HG02870 (cell line): ENCODE measurements at regions not wholly inside any gene's neighbourhood (a gene's known extent, or its start where the extent isn't known, plus 50 kb on each side); places are given as distances from the start of the nearest gene placed in this dataset.
"Not testable (repeated sequence)": the region's sequence is repeated elsewhere in the genome, so short reads cannot be mapped to it uniquely, and the experiment has no call there.

Source experiments
- ATAC-seq: cut with Tn5 transposase; IDR thresholded peaks from one replicate; pipeline ENCODE4 v1.9.1; 2021; ENCODE audit warnings: mild to moderate bottlenecking, moderate library complexity; ENCODE audit not compliant: unreplicated experiment

GRCh38 chr21:28066076-28066475, 926.6 kb downstream of the LTN1 start:
- ATAC-seq = no peak

- ATAC-seq = no peak
Observed at GRCh38 chr21:28063241-28064216, 929.1 kb downstream of the LTN1 start.

GRCh38 chr21:28052956-28053355, 939.7 kb downstream of the LTN1 start:
- not testable (repeated sequence) for ATAC-seq

DNA sequence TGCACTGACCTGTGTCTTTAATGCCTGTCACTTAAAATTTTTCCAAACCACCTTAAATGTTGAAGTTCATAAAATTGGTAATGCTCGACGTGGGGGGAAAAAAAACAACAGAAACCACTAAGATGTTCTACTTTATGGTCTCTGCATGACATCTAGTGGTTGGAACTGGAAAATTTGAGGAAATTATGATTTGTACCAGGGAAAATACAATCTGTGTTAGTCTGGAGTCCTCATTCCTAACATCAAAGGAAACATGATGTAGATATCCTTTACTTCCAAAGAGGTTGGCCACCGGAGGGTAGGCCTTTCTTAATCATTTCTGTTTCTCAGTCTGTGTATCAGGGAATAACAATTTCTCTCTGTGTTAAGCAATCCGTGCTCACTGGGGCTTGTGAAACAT, 941.0 kb downstream of the LTN1 start:
- not testable (repeated sequence) for ATAC-seq

DNA sequence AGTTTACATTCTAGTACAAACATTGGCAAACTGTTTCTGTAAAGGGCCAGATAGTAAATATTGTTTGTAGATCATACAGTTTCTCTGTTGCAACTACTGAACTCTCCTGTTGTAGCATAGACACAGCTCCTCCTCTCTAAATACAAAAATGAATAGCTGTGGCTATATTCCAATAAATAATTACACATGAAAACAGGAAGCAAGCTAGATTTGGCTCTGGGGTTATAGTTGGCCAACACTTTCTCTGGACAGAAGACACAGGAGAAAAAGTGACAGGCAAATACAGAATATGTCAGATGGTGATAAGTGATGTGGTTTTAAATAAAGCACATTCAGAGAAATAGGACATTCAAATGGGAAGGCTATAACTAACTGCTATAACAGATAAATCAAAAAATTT, 957.0 kb downstream of the LTN1 start:
- not testable (repeated sequence) for ATAC-seq

GRCh38 chr21:28034916-28035315, 957.8 kb downstream of the LTN1 start:
- not testable (repeated sequence) for ATAC-seq

DNA sequence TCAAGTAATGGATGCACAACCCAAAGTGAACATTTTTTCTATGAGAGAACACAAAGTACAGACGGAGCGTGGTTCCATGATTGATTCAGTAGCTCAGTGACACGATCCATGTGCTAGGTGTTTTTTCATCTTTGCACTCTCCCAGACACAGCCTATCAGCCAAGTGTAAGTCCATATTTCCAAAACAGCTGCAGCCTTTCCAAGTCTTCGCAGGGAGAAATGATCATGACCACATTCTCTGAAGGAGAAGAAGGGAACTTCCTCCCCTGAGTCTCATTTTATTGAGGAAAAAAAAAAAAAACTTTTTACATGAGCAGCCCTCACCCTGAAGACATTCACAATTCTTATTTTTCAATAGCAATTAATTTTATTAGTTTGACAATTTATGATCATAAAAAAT, 958.3 kb downstream of the LTN1 start:
- ATAC-seq = not testable (repeated sequence)

DNA sequence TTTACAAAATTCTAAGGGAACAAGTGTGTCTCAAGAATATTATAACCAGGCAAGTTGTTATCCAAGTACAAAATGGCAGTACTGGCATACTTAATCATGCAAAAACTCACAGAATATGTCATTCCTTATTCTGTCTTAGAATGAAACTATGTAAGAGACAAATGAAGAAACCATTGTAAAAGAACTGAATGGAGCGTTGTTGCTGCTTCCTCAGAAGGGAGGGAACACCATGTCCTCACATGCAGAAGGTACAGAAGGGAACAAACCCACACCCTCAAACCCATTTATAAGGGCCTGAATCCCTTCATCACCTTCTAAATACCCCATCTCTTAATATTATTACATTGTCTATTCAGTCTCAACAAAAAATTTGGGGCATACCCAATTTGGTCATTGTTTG, 960.0 kb downstream of the LTN1 start:
- ATAC-seq = not testable (repeated sequence)

- ATAC-seq = not testable (repeated sequence)
Observed at GRCh38 chr21:28031066-28031465, 961.6 kb downstream of the LTN1 start.

DNA sequence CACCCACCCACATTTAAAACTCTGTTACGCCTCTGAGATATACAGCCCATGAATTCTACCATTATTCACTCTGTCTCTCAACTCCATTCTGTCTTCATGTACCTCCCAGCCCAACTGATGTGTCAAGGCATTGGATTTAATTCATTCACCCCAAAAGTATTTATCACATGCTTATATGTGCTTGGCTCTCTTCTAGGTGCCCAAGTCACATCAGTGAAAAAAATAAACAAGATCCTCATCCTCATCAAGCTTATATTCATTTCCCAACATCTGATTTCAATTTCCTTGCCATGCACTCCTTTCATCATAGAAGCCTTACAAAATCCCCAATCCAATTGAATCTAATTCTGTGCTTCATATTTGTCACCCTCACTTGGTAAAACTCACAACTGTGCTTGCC, 967.6 kb downstream of the LTN1 start:
- ATAC-seq = no peak

GRCh38 chr21:28018741-28019669, 973.7 kb downstream of the LTN1 start:
- ATAC-seq = no peak

- no peak for ATAC-seq
Observed at GRCh38 chr21:28018213-28018612, 974.5 kb downstream of the LTN1 start.

DNA sequence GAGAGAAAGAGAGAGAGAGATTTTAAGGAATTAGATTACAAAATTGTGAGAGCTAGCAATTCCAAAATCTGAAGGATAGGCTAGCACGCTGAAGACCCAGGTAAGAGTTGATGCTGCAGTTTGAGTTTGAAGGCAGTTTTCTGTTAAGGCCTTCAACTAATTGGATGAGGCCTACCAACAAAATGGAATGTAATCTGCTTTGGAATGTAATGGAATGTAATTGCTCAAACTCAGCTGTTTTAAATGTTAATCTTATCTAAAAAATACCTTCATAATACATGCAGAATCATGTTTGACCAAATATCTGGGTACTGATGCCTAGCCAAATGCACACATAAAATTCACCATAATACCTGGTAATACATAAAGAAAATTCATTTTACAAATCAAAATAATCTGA, 976.1 kb downstream of the LTN1 start:
- ATAC-seq = no peak

GRCh38 chr21:28013123-28013522, 979.6 kb downstream of the LTN1 start:
- not testable (repeated sequence) for ATAC-seq

- not testable (repeated sequence) for ATAC-seq
Observed at GRCh38 chr21:28011970-28012369, 980.7 kb downstream of the LTN1 start.

- not testable (repeated sequence) for ATAC-seq
Observed at GRCh38 chr21:28008245-28008644, 984.4 kb downstream of the LTN1 start.

GRCh38 chr21:28003627-28004026, 989.0 kb downstream of the LTN1 start:
- not testable (repeated sequence) for ATAC-seq

DNA sequence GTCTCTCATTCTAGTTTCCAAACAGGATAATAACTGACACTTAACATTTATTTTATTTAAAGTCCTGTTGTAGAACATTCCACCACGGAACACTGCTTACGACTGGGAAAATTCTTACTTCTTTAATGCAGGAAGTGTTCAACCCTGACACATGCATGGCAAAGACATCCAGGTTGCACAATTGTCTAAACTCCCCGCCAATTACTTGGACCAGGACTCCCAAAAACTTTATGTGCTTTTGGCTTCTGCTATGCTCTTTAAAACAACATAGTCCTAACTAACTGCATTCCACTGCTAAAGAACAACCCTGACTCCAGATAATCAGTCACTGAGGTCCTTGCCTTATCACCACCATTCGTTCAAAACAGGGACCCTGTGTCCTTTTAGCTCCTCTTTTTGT, 995.8 kb downstream of the LTN1 start:
- ATAC-seq = not testable (repeated sequence)

- ATAC-seq = not testable (repeated sequence)
Observed at GRCh38 chr21:27984663-27985325, 1007.9 kb downstream of the LTN1 start.

GRCh38 chr21:27979446-27979845, 1012.6 kb upstream of the ADAMTS5 start:
- ATAC-seq = not testable (repeated sequence)

GRCh38 chr21:27975514-27975913, 1008.6 kb upstream of the ADAMTS5 start:
- ATAC-seq = no peak
